ENCODE measurements at regions not wholly inside any gene's neighbourhood (a gene's known extent, or its start where the extent isn't known, plus 50 kb on each side); places are given as distances from the start of the nearest gene placed in this dataset.
"Not testable (repeated sequence)": the region's sequence is repeated elsewhere in the genome, so short reads cannot be mapped to it uniquely, and the experiment has no call there.

DNA sequence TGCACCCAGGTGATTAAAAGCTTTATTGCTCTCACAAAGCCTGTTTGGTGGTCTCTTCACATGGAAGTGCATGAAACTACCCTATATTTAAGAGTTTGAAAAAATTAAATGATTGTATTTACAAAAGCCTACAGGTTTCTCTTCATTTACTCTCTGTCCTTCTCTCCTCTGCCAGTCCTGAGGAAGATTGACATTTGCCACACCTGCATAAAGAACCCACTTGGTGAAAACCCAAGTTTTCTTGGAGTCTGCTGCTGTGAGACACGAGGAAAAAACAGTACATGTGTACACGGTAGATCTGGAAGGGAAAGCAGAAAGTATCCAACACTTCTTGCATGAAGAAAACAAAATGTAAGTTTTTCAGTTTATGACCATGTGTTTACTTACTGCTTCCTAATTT lies 994.4 kb upstream of the POT1 start:
- WGBS, 2 donors, result 44 to 47% methylated on average over 2 of the region's 2 CpGs
- H3K27ac ChIP-seq, result no peak overlapping the region
- TF ChIP-seq EP300 (IDR thresholded peaks at IDR 0.05) (no peak), POLR2AphosphoS5 (IDR thresholded peaks at IDR 0.05) (no peak), POLR2A (IDR thresholded peaks at IDR 0.05) (no peak)
- TF ChIP-seq, protein P1, sequence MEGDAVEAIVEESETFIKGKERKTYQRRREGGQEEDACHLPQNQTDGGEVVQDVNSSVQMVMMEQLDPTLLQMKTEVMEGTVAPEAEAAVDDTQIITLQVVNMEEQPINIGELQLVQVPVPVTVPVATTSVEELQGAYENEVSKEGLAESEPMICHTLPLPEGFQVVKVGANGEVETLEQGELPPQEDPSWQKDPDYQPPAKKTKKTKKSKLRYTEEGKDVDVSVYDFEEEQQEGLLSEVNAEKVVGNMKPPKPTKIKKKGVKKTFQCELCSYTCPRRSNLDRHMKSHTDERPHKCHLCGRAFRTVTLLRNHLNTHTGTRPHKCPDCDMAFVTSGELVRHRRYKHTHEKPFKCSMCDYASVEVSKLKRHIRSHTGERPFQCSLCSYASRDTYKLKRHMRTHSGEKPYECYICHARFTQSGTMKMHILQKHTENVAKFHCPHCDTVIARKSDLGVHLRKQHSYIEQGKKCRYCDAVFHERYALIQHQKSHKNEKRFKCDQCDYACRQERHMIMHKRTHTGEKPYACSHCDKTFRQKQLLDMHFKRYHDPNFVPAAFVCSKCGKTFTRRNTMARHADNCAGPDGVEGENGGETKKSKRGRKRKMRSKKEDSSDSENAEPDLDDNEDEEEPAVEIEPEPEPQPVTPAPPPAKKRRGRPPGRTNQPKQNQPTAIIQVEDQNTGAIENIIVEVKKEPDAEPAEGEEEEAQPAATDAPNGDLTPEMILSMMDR (IDR thresholded peaks at IDR 0.05), result no peak
- H3K9me3 ChIP-seq, result no peaks in the 10 kb centered on the region
- no peaks in the 10 kb centered on the region for H3K4me1 ChIP-seq
- DNase-seq, result no peak
- no peak for ATAC-seq (ENCODE audit: low FRiP score in 2 of 2)
- H3K36me3 ChIP-seq, result no peaks in the 10 kb centered on the region
- H3K27me3 ChIP-seq, result no peaks in the 10 kb centered on the region
- H3K4me3 ChIP-seq, result no peak overlapping the region

DNA sequence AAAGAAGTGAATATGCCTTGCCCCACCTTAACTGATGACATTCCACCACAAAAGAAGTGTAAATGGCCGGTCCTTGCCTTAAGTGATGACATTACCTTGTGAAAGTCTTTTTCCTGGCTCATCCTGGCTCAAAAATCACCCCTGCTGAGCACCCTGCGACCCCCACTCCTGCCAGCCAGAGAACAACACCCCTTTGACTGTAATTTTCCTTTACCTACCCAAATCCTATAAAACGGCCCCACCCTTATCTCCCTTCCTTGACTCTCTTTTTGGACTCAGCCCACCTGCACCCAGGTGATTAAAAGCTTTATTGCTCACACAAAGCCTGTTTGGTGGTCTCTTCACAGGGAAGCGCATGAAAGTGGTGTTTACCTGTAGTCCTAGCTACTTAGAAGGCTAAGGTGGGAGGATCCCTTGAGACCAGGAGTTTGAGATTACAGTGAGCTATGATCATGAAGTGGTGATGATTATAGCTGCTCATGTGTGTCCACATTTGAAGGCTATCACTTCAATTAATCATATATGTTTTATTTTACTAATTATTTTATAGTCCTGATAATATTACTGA lies 985.8 kb upstream of the POT1 start:
- ATAC-seq (ENCODE audit: low FRiP score in 2 of 2); H3K9me3 ChIP-seq; H3K27ac ChIP-seq; DNase-seq; H3K4me1 ChIP-seq; H3K27me3 ChIP-seq; H3K4me3 ChIP-seq; H3K36me3 ChIP-seq: not testable (repeated sequence)
- 62 to 63% methylated on average over 4 of the region's 4 CpGs for WGBS, 2 donors

DNA sequence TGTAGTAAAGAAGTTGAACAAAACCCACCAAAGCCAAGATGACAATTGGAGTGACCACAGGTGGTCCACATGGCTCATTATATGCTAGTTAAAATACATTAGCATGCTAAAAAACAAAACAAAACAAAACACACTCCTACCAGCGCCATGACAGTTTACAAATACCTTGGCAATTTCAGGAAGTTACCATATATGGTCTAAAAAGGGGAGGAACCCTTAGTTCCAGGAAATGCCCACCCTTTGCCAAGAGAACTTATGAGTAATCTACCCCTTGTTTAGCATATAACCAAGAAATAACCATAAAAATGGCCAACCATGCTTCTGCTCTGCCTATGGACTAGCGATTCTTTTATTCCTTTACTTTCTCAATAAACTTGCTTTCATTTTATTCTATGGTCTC lies 979.1 kb upstream of the POT1 start:
- DNase-seq (no peak), ATAC-seq (ENCODE audit: low FRiP score in 2 of 2) (no peak)
- Histone ChIP-seq H3K27me3 (no peaks in the 10 kb centered on the region), H3K36me3 (no peaks in the 10 kb centered on the region), H3K4me3 (no peak overlapping the region), H3K27ac (no peak overlapping the region), H3K9me3 (no peaks in the 10 kb centered on the region), H3K4me1 (no peaks in the 10 kb centered on the region)
- TF ChIP-seq EP300 (IDR thresholded peaks at IDR 0.05), result no peak
- TF ChIP-seq POLR2A (IDR thresholded peaks at IDR 0.05), result no peak
- TF ChIP-seq, protein P1 (IDR thresholded peaks at IDR 0.05), result no peak
- no peak for TF ChIP-seq POLR2AphosphoS5 (IDR thresholded peaks at IDR 0.05)
- 84 to 88% methylated on average over 2 of the region's 2 CpGs for WGBS, 2 donors

DNA sequence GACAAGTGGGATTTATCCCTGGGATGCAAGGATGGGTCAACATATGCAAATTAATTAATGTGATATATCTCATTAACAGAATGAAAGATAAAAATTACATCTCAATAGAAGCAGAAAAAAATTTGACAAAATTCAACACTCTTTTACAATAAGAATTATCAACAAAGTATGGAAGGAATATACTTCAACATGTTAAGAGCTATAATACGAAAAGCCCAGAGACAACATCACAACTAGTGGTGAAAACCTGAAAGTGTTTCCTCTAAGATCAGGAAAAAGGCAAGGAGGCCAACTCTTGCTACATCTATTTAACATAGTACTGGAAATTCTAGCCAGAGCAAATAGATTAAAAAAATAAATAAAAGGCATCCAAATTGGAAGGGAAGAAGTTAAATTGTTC lies 970.0 kb upstream of the POT1 start:
- DNase-seq (no peak), ATAC-seq (ENCODE audit: low FRiP score in 2 of 2) (no peak)
- Histone ChIP-seq H3K4me3 (no peak overlapping the region), H3K9me3 (no peaks in the 10 kb centered on the region), H3K4me1 (no peaks in the 10 kb centered on the region), H3K27ac (no peak overlapping the region), H3K36me3 (no peaks in the 10 kb centered on the region), H3K27me3 (no peaks in the 10 kb centered on the region)
- TF ChIP-seq POLR2A (IDR thresholded peaks at IDR 0.05), result no peak
- TF ChIP-seq, protein P1 (IDR thresholded peaks at IDR 0.05), result no peak
- TF ChIP-seq POLR2AphosphoS5 (IDR thresholded peaks at IDR 0.05), result no peak
- no peak for TF ChIP-seq EP300 (IDR thresholded peaks at IDR 0.05)
- 90% methylated on average over 1 of the region's 1 CpG for WGBS, 2 donors

DNA sequence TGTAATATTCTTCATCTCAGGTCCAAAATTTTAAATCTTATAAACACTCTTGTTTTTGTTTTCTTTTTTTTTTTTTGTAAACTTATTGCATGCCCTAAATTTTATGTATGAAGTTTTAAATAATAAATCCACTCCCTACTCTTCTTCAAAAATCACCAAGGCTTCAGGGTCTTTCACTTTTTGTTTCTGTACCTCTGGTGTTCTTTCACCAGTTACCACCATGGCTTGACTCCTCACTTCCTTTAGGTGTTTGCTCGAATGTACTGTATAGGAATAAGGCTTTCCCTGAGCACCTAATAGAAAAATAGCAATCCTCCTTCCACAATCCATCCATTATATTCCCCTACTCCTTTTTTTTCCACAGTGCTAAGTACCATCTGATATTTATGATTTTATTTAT lies 962.8 kb upstream of the POT1 start:
- H3K27ac ChIP-seq, result no peak overlapping the region
- no peak overlapping the region for H3K4me3 ChIP-seq
- DNase-seq, result no peak
- ATAC-seq (ENCODE audit: low FRiP score in 2 of 2), result no peak
- H3K9me3 ChIP-seq, result no peaks in the 10 kb centered on the region
- H3K27me3 ChIP-seq, result no peaks in the 10 kb centered on the region
- 60 to 85% methylated on average over 1 of the region's 1 CpG for WGBS, 2 donors
- no peaks in the 10 kb centered on the region for H3K4me1 ChIP-seq
- TF ChIP-seq POLR2A (IDR thresholded peaks at IDR 0.05) (no peak), EP300 (IDR thresholded peaks at IDR 0.05) (no peak)
- no peaks in the 10 kb centered on the region for H3K36me3 ChIP-seq

DNA sequence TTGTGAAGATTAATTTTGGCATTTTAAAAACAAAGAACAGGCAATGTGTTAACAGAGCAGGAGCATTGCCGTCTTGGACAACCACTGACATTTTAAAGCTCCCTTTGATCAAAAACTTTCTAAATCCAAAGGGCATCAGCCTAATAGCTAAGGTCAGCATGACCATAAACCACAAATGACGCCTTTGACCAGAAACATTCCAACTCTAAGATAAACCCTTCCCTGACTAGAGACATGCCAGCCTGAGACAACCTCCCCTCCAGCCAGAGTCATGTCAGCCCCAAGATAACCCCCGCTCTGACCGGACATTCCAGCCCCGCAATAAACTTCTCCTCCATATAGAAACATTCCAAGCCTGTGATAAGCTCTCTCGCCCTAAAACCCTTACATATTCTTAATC lies 949.4 kb upstream of the POT1 start:
- Histone ChIP-seq H3K27ac (no peak overlapping the region), H3K9me3 (peaks cover 0 to 5% (median 0%) of the 10 kb centered on the region in 4 donors), H3K4me1 (no peaks in the 10 kb centered on the region), H3K4me3 (no peak overlapping the region), H3K27me3 (no peaks in the 10 kb centered on the region), H3K36me3 (no peaks in the 10 kb centered on the region)
- ATAC-seq (ENCODE audit: low FRiP score in 2 of 2), result no peak
- 68 to 80% methylated on average over 6 of the region's 6 CpGs for WGBS, 2 donors
- TF ChIP-seq EP300 (IDR thresholded peaks at IDR 0.05), result no peak
- TF ChIP-seq, protein P1 (IDR thresholded peaks at IDR 0.05), result no peak
- no peak for TF ChIP-seq POLR2A (IDR thresholded peaks at IDR 0.05)
- TF ChIP-seq POLR2AphosphoS5 (IDR thresholded peaks at IDR 0.05), result no peak
- no peak for DNase-seq
